GM12878 (cell line): ENCODE measurements at regions not wholly inside any gene's neighbourhood (a gene's known extent, or its start where the extent isn't known, plus 50 kb on each side); places are given as distances from the start of the nearest gene placed in this dataset.

Experiments used
- ATAC-seq: fragments of 200-7000 bp; cut with Tn5 transposase; 3 replicates; pipeline ENCODE4 v1.9.1; 2020; ENCODE audit warnings: mild to moderate bottlenecking, moderate library complexity
- BruUV-seq: library from RNA; stranded (reverse); fragments of 400-500 nt; replicated peaks from 2 replicates; lab custom pipeline; 2021; lab: Mats Ljungman, UMichigan
- CTCF ChIA-PET: fragments of 300-600 bp; sonication (Branson Sonifier 250); formaldehyde crosslinking; extraction: SDS; loops from one replicate; lab custom pipeline; 2021; ENCODE audit warnings: inconsistent platforms; lab: Yijun Ruan, JAX
- POLR2A ChIA-PET: fragments of 350-600 bp; formaldehyde crosslinking; extraction: SDS; loops from one replicate; lab custom pipeline; 2021; ENCODE audit warnings: inconsistent platforms; lab: Charles Lee
- RAD21 ChIA-PET: fragments of 300-600 bp; sonication (Branson Sonifier 250); formaldehyde crosslinking; loops from one replicate; lab custom pipeline; 2023; ENCODE audit warnings: antibody characterized with exemption; ENCODE audit not compliant: unreplicated experiment; lab: Charles Lee
- SMC1A ChIA-PET: fragments of 300-600 bp; sonication (Branson Sonifier 250); formaldehyde crosslinking; loops from one replicate; lab custom pipeline; 2023; ENCODE audit not compliant: unreplicated experiment, uncharacterized antibody; lab: Charles Lee
- DNase-seq: peaks from one replicate; pipeline ENCODE4 v3.0.0-alpha.2; 2011; ENCODE audit warnings: low read depth, low spot score
- FAIRE-seq: peaks from 3 replicates; lab custom pipeline; 2011; peaks lifted over from hg19 to GRCh38; lab: Jason Lieb, UNC
- H2AFZ ChIP-seq: 2 replicates; pipeline ENCODE4 v1.6.0; 2011; ENCODE audit warnings: low read depth, low read length, control low read depth; ENCODE audit not compliant: control insufficient read depth
- H3K27ac ChIP-seq: 2 replicates; pipeline ENCODE4 v1.5.1; 2011; ENCODE audit warnings: control low read depth; ENCODE audit not compliant: control insufficient read depth, insufficient read depth
- H3K27me3 ChIP-seq, 2 experiments: replicated peaks in 1 of 2; 2 replicates each; pipeline versions ENCODE4 v1.6.0 to v1.6.1; 2011; ENCODE audit warnings: low read length in 1 of 2; ENCODE audit not compliant: control insufficient read depth in 2 of 2, insufficient read depth in 2 of 2
- H3K36me3 ChIP-seq, 2 experiments: 2 replicates each; pipeline ENCODE4 v1.5.1; 2011; ENCODE audit warnings: low read length in 1 of 2; ENCODE audit not compliant: control insufficient read depth in 2 of 2, insufficient read depth in 2 of 2
- H3K4me1 ChIP-seq: 2 replicates; pipeline ENCODE4 v1.6.1; 2011; ENCODE audit warnings: mild to moderate bottlenecking, low read length, moderate library complexity, mixed read lengths; ENCODE audit not compliant: control insufficient read depth, insufficient read depth
- H3K4me2 ChIP-seq: 2 replicates; pipeline ENCODE4 v1.6.0; 2011; ENCODE audit warnings: control low read depth; ENCODE audit not compliant: control insufficient read depth, insufficient read depth
- H3K4me3 ChIP-seq: fragments of 200-600 bp; sonication (generic); 2 replicates; pipeline ENCODE4 v1.5.1; 2016
- H3K79me2 ChIP-seq: 2 replicates; pipeline ENCODE4 v1.6.0; 2011; ENCODE audit warnings: low read length; ENCODE audit not compliant: control insufficient read depth, insufficient read depth
- H3K9ac ChIP-seq: 2 replicates; pipeline ENCODE4 v1.8.0; 2011; ENCODE audit warnings: low read length, control low read depth, mixed read lengths; ENCODE audit not compliant: control insufficient read depth, insufficient read depth
- H3K9me3 ChIP-seq: replicated peaks from 3 replicates; pipeline ENCODE4 v1.5.1; 2011; ENCODE audit warnings: mild to moderate bottlenecking, low read length; ENCODE audit not compliant: control insufficient read depth, insufficient read depth
- H4K20me1 ChIP-seq: 2 replicates; pipeline ENCODE4 v1.6.0; 2011; ENCODE audit not compliant: control insufficient read depth, insufficient read depth
- CBX3 ChIP-seq: fragments of 200-600 bp; sonication (generic); IDR thresholded peaks from 2 replicates; pipeline ENCODE4 v1.6.1; 2016; ENCODE audit warnings: low read depth, borderline replicate concordance
- GABPA ChIP-seq: IDR thresholded peaks from 2 replicates; pipeline ENCODE4 v1.6.1; 2014; ENCODE audit warnings: antibody characterized with exemption, low read depth, mild to moderate bottlenecking, inconsistent platforms
- IRF4 ChIP-seq: IDR thresholded peaks from 2 replicates; pipeline ENCODE4 v1.6.1; 2011; ENCODE audit warnings: low read depth, low read length
- NR2C2 ChIP-seq: IDR thresholded peaks from 2 replicates; pipeline ENCODE4 v1.6.1; 2011; ENCODE audit warnings: borderline replicate concordance, low read depth; ENCODE audit not compliant: control insufficient read depth, insufficient read length
- RCOR1 ChIP-seq: conservative IDR thresholded peaks from 2 replicates; pipeline ENCODE4 v1.6.1; 2012; ENCODE audit warnings: low read depth, low read length, improper control_type of control experiment
- REST ChIP-seq: IDR thresholded peaks from 2 replicates; pipeline ENCODE4 v1.6.1; 2012; ENCODE audit warnings: mild to moderate bottlenecking, low read depth, low read length
- SMAD5 ChIP-seq: IDR thresholded peaks from 2 replicates; pipeline ENCODE4 v1.6.1; 2016; ENCODE audit warnings: antibody characterized with exemption, low read depth
- ZNF592 ChIP-seq: fragments of 450-650 bp; IDR thresholded peaks from 2 replicates; pipeline ENCODE4 v1.6.1; 2017; ENCODE audit warnings: mild to moderate bottlenecking, moderate library complexity
- ZZZ3 ChIP-seq: IDR thresholded peaks from 2 replicates; pipeline ENCODE4 v1.6.1; 2011; ENCODE audit warnings: low read depth; ENCODE audit not compliant: control insufficient read depth, insufficient read length
- in situ Hi-C: fragments of 300-500 bp; cut with MboI; formaldehyde crosslinking; loops from 9 replicates; pipeline ENCODE4 v1.14.3; 2018; ENCODE audit warnings: mixed read lengths
- intact Hi-C: fragments of 100-400 bp; cut with micrococcal nuclease; formaldehyde crosslinking; loops from one replicate; pipeline ENCODE4 v1.14.2; 2022; ENCODE audit not compliant: unreplicated experiment

GRCh38 chr10:78547905-78548304, 514.2 kb downstream of the RPS24 start:
- no peak for DNase-seq
- RAD21 ChIA-PET, result interaction anchor here (1.2 kb wide), 1 partner anchor 111 kb away, joined by 3 read pairs; no protein-coding TSS in a partner anchor
- no peak overlapping the region for H3K27ac ChIP-seq
- no peak overlapping the region for H2AFZ ChIP-seq
- no peak for FAIRE-seq
- CTCF ChIA-PET, result no interaction called here
- no peaks in the 10 kb centered on the region for H4K20me1 ChIP-seq
- no peak overlapping the region for H3K9ac ChIP-seq
- TF ChIP-seq IRF4 (no peak), RCOR1 (no peak), GABPA (no peak), ZNF592 (no peak), ZZZ3 (no peak), NR2C2 (no peak), REST (no peak), SMAD5 (no peak), CBX3 (no peak)
- H3K36me3 ChIP-seq, result no peaks in the 10 kb centered on the region
- BruUV-seq, result no TSS peak
- H3K27me3 ChIP-seq, result no peaks in the 10 kb centered on the region; a peak in 2 of 4 replicates
- no peaks in the 10 kb centered on the region for H3K79me2 ChIP-seq
- H3K4me2 ChIP-seq, result no peak overlapping the region
- SMC1A ChIA-PET, result no interaction called here
- POLR2A ChIA-PET, result no interaction called here
- H3K9me3 ChIP-seq, result no peaks in the 10 kb centered on the region
- in situ Hi-C loops, result no loop called here
- intact Hi-C loops, result no loop called here
- no peak overlapping the region for H3K4me3 ChIP-seq
- no peak for ATAC-seq
- no peaks in the 10 kb centered on the region for H3K4me1 ChIP-seq
